Epithelial cell of esophagus (primary cell): ENCODE measurements at regions not wholly inside any gene's neighbourhood (a gene's known extent, or its start where the extent isn't known, plus 50 kb on each side); places are given as distances from the start of the nearest gene placed in this dataset.

Source experiments
- DNase-seq: peaks from one replicate; pipeline ENCODE4 v3.0.0; 2010; ENCODE audit warnings: low read depth
- H3K4me3 ChIP-seq: 2 replicates; pipeline ENCODE4 v1.5.1; 2011; ENCODE audit warnings: mild to moderate bottlenecking, low read length, control low read depth
- CTCF ChIP-seq: IDR thresholded peaks from 2 replicates; pipeline ENCODE4 v1.5.1; 2011; ENCODE audit warnings: low read depth, mild to moderate bottlenecking, low read length, control low read depth, inconsistent platforms; ENCODE audit not compliant: insufficient read depth; ENCODE audit errors: missing control alignments

GRCh38 chr5:92805446-92805845, 775.6 kb downstream of the NR2F1-AS1 start:
- TF ChIP-seq CTCF = no peak
- DNase-seq = no peak
- H3K4me3 ChIP-seq = no peak overlapping the region

- DNase-seq = no peak
- no peak for TF ChIP-seq CTCF
- H3K4me3 ChIP-seq = no peak overlapping the region
Measured at GRCh38 chr5:92801911-92802310, 779.1 kb downstream of the NR2F1-AS1 start.

GRCh38 chr5:92800365-92800764, 780.7 kb downstream of the NR2F1-AS1 start:
- no peak for DNase-seq
- H3K4me3 ChIP-seq = no peak overlapping the region
- TF ChIP-seq CTCF = no peak

- H3K4me3 ChIP-seq = no peak overlapping the region
- DNase-seq = peak; percentile 45
- no peak for TF ChIP-seq CTCF
Measured at GRCh38 chr5:92795633-92796032, 785.4 kb downstream of the NR2F1-AS1 start.

- H3K4me3 ChIP-seq = no peak overlapping the region
- TF ChIP-seq CTCF = no peak
- DNase-seq = no peak
Measured at GRCh38 chr5:92780057-92780456, 801.0 kb downstream of the NR2F1-AS1 start.

- no peak overlapping the region for H3K4me3 ChIP-seq
- no peak for TF ChIP-seq CTCF
- no peak for DNase-seq
Measured at GRCh38 chr5:92779536-92779935, 801.5 kb downstream of the NR2F1-AS1 start.

GRCh38 chr5:92778261-92778660, 802.8 kb downstream of the NR2F1-AS1 start:
- no peak for DNase-seq
- no peak overlapping the region for H3K4me3 ChIP-seq
- TF ChIP-seq CTCF = no peak
